HG02884 (cell line): ENCODE measurements at regions not wholly inside any gene's neighbourhood (a gene's known extent, or its start where the extent isn't known, plus 50 kb on each side); places are given as distances from the start of the nearest gene placed in this dataset.

Experiments used
- ATAC-seq: cut with Tn5 transposase; IDR thresholded peaks from one replicate; pipeline ENCODE4 v1.9.1; 2021; ENCODE audit warnings: mild to moderate bottlenecking, moderate library complexity; ENCODE audit not compliant: unreplicated experiment

GRCh38 chr2:176642074-176642473, 372.8 kb downstream of the MTX2 start:
- ATAC-seq = peak; percentile 80

DNA sequence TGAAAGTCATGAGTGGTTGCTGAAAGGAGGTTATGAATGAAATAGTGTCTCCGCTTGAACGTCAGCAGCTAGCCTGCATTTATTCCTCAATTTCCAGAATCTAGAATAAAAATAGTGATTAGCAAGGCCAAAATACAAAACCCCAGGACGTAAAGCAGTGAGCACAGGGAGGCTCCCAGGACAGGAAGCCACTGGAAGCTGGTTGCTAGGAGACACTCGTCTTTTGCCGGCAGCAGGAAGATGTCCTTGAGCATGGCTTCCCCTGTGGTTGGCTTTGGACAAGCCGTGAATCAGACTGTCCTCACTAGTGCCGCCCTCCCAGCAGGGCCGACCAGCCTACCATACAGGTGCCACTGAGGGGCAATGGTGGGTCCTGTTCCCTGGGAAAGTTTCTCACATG, 374.4 kb downstream of the MTX2 start:
- no peak for ATAC-seq

- ATAC-seq = no peak
Observed at GRCh38 chr2:176645494-176645893, 376.3 kb downstream of the MTX2 start.

- ATAC-seq = no peak
Observed at GRCh38 chr2:176646033-176646615, 376.9 kb downstream of the MTX2 start.

- ATAC-seq = no peak
Observed at GRCh38 chr2:176647325-176648165, 378.3 kb downstream of the MTX2 start.

DNA sequence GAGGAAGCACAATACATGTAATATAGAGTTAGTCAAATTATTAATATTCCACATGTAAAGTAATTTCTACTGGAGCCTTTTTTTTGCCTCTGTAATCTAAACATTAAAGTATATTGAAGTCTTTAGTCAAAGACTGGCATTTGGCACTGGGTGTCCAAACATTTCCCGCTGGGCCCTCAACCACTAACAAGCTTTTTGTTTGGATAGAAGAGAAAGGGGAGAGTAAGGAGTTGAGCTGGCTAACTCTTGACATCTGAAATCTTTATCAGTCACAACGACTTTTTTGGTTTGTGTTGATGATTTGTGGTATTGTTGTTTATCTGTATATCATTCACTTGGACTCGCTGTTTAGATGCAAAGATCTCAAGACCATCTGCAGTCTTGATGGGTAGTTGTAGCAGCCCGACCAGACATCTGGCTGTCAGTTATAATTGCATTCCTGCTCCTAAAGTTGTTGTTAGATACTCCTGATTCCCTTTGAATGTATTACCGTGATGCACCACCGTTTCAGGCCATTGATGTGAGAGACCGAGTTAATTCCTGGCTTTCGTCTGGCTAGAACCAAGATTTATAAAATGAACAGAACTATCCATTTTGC, 379.6 kb downstream of the MTX2 start:
- no peak for ATAC-seq

- no peak for ATAC-seq
Observed at GRCh38 chr2:176650104-176650837, 381.0 kb downstream of the MTX2 start.

DNA sequence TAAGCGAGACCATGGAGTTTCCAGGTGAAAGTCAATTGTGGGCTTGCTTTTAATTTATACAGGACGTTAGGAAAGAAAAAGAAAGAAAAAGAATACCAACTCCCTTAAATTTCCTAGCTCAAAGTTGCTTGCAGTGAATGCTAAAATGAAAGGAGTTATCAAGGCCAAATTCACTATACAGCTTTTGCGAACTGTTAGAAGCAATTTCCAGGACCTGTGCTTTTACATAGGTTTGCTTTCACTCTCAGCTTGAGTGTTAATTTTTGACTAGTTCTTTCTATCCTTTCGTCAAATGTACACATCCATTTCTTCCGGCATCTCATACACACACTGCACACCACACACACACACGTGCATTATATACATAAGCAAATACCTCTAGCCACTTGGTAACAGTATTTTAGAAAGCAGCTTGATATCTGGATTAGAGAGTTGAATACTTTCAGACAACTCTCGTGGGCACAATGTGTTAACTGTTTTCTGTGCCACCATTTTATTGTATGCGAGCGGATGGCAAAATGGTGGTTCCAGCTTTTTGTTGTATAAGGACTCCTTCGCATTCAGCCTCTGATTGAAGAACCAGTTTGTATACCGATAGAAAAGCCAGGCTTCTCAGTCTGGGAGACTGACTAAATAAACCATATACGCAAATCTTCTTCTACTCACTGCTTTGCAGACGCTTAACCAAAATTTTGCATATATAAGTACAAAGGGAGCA, 381.8 kb downstream of the MTX2 start:
- no peak for ATAC-seq

- ATAC-seq = peak; percentile 57
Observed at GRCh38 chr2:176652300-176653182, 383.3 kb downstream of the MTX2 start.

- peak; percentile 85 for ATAC-seq
Observed at GRCh38 chr2:176653479-176654443, 384.5 kb downstream of the MTX2 start.

DNA sequence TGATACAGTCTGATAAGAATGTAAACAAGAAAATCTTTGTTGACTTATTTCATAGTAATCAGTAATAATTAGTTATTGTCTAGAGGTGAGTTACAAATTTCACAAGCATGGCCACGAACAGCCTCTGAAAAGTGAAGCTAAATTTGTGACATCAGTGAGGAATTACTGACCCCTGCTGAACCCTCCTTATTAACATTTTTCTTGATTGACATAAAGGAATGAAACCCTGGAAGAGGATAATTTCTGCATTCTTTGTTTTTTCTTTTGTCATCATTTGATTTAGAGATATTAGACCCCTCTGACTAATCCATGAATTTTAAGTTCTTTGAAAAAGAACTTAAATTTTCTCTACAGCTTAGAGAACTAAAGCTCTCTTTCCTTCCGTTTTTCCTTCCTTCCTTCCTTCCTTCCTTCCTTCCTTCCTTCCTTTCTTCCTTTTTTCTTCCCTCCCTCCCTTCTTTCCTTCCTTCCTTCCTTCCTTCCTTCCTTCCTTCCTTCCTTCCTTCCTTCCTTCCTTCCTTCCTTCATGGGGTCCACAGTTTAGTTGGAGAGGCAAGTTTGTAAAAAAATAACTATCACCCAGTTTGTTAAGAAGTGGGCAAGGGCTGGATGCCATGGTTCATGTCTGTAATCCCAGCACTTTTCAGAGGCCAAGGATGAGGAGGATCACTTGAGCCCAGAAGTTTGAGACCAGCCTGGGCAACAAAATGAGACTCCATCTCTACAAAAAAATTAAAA, 387.0 kb downstream of the MTX2 start:
- no peak for ATAC-seq

GRCh38 chr2:176656776-176657140, 387.5 kb downstream of the MTX2 start:
- ATAC-seq = no peak

- ATAC-seq = no peak
Observed at GRCh38 chr2:176657393-176657792, 388.2 kb downstream of the MTX2 start.

DNA sequence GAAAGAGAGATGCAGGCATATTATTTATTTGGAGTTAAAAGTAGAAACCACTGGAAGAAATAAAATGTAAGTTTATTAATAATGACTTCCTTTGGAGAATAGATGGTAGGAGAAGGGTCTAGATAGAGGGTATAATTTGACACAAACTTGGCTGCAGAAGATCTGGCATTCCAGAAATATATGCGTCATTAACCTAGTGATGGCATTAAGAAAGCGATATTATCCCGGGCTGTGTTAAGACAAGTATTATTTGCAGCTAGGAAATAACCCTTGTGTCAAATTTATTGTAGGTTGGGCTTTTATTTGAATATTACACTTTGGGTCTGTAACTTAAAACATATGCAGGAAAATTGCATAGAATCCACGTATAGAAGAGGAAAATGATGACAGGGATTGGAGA, 389.5 kb downstream of the MTX2 start:
- no peak for ATAC-seq

DNA sequence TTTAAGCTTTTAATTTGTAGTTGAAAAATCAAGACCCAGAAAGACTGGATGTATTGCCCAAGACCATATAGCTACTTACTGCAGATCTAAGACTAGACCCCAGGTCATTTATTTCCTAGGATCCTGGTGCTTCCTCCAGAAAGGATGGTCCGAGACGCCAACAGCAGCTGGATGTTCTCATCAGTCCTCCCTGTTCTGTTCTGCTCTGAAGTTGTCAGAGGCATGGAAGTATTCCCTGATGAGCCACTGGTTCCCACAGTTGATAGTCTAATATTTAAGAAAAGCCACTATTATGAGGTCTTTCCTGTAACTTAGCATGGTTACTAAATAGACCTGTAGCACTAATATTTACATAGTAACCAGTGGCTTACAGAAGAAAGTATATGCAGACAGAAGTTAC, 393.5 kb downstream of the MTX2 start:
- no peak for ATAC-seq

DNA sequence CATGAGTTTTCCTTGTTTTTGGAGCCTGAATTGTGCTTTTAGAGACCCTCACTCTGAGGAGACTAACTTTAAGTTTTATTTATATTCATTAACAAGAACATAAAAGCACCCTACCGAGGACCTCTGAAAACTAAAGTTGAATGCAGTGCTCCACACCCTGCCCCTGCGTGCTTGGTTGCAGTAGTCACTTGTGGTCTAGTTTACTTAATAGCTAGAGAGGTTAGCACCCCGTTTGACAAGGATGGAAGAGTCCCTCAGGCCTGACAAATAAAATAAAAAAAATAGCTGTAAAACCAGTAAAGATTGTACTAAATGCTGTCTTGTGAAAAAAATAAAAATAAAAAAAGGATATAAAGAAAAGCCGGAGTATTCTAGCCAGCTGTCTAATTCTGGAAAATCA, 395.2 kb downstream of the MTX2 start:
- ATAC-seq = no peak

DNA sequence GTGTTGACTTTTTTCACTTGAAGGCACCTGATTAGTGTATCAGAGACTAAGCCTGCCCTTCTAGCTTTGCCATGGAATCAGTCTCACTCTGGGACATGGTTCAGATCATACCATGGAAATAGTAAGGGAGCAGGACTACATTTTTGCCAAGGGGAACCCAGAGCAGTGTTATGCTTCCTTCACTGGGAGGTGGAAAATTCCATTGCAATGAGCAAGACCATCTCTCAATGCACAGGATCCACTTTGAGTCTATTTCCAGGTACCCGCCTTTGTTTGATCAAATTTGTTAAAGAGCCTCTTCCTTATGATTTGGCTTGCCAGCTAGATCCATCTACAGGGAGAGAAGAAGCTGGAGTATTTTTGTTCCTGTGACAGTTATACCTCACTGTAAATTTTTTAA, 395.8 kb downstream of the MTX2 start:
- ATAC-seq = no peak

- ATAC-seq = no peak
Observed at GRCh38 chr2:176668912-176669311, 399.7 kb downstream of the MTX2 start.
